PC-9 (cell line): ENCODE measurements at regions not wholly inside any gene's neighbourhood (a gene's known extent, or its start where the extent isn't known, plus 50 kb on each side); places are given as distances from the start of the nearest gene placed in this dataset.

ENCODE experiments used
- BruUV-seq: library from RNA; stranded (reverse); fragments of 400-500 nt; replicated peaks from 2 replicates; lab custom pipeline; 2021; lab: Mats Ljungman, UMichigan
- CTCF ChIA-PET: fragments of 300-600 bp; sonication (Branson Sonifier 250); formaldehyde crosslinking; loops from one replicate; lab custom pipeline; 2022; ENCODE audit warnings: antibody characterized with exemption; lab: Charles Lee
- POLR2A ChIA-PET: fragments of 300-600 bp; sonication (Branson Sonifier 250); formaldehyde crosslinking; loops from one replicate; lab custom pipeline; 2022; ENCODE audit warnings: antibody characterized with exemption; ENCODE audit not compliant: unreplicated experiment; lab: Charles Lee
- DNase-seq, 2 experiments: peaks; one replicate each; pipeline versions ENCODE4 v3.0.0 to v3.0.0-alpha.2; 2015 to 2022; ENCODE audit warnings: mixed read lengths in 1 of 2
- H2AFZ ChIP-seq: fragments of 200-600 bp; sonication (generic); 2 replicates; pipeline ENCODE4 v1.8.1; 2017; ENCODE audit warnings: antibody characterized with exemption
- H3F3A ChIP-seq: fragments of 200-600 bp; sonication (generic); 2 replicates; pipeline ENCODE4 v1.8.1; 2017; ENCODE audit warnings: antibody characterized with exemption, mild to moderate bottlenecking, low read depth; ENCODE audit not compliant: insufficient read depth
- H3K27ac ChIP-seq: fragments of 200-600 bp; sonication (generic); 2 replicates; pipeline ENCODE4 v1.6.1; 2016; ENCODE audit warnings: mixed run types
- H3K27me3 ChIP-seq: fragments of 200-600 bp; sonication (generic); 2 replicates; pipeline ENCODE4 v1.6.1; 2016; ENCODE audit warnings: low read depth, mixed run types; ENCODE audit not compliant: insufficient read depth
- H3K36me3 ChIP-seq: fragments of 200-600 bp; sonication (generic); 2 replicates; pipeline ENCODE4 v1.6.1; 2016; ENCODE audit warnings: low read depth, mixed run types
- H3K4me1 ChIP-seq: fragments of 200-600 bp; sonication (generic); replicated peaks from 2 replicates; pipeline ENCODE4 v1.6.1; 2016; ENCODE audit warnings: mixed run types; ENCODE audit not compliant: insufficient read depth
- H3K4me2 ChIP-seq: fragments of 200-600 bp; sonication (generic); 2 replicates; pipeline ENCODE4 v1.6.1; 2017; ENCODE audit warnings: mixed run types
- H3K4me3 ChIP-seq: fragments of 200-600 bp; sonication (generic); 2 replicates; pipeline ENCODE4 v1.6.1; 2016; ENCODE audit warnings: mixed run types
- H3K79me2 ChIP-seq: fragments of 200-600 bp; sonication (generic); 2 replicates; pipeline ENCODE4 v1.6.1; 2017; ENCODE audit warnings: low read depth, mixed run types
- H3K9me2 ChIP-seq: fragments of 200-600 bp; sonication (generic); 2 replicates; pipeline ENCODE4 v1.8.1; 2017; ENCODE audit warnings: mild to moderate bottlenecking; ENCODE audit not compliant: insufficient read depth
- H3K9me3 ChIP-seq: fragments of 200-600 bp; sonication (generic); 2 replicates; pipeline ENCODE4 v1.8.1; 2016; ENCODE audit warnings: low read depth; ENCODE audit not compliant: insufficient read depth
- H4K20me1 ChIP-seq: fragments of 200-600 bp; sonication (generic); 2 replicates; pipeline ENCODE4 v1.8.1; 2017; ENCODE audit not compliant: insufficient read depth
- EZH2 ChIP-seq: fragments of 200-600 bp; sonication (generic); IDR thresholded peaks from 2 replicates; pipeline ENCODE4 v1.8.0; 2017; ENCODE audit warnings: antibody characterized with exemption, low read depth
- intact Hi-C: fragments of 100-400 bp; cut with micrococcal nuclease; formaldehyde crosslinking; loops from one replicate; pipeline ENCODE4 v1.10.0; 2022; ENCODE audit not compliant: unreplicated experiment
- TF ChIP-seq, protein P1 (sequence below): fragments of 200-600 bp; sonication (generic); conservative IDR thresholded peaks from 2 replicates; pipeline ENCODE4 v1.6.1; 2017; ENCODE audit warnings: mixed run types, antibody characterized with exemption, mild to moderate bottlenecking, moderate library complexity

DNA sequence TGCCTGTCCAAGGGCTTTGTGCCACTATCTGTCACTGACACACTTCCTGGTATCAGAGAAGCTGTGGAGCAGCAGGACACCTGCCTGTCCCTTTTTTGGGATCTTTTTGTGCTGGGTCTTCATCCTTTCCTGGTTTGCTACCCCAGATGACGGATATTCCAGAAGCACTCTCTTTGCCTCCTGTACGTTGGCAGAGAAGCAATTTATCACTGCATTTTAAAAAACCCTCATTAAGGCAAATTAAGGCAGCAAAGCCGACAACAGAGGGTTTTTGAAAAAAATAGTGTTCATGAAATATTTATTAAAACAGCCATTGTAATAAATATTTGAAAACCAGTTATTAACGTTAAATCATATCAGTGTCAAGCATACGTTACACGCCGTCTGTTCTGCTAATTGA is 209.6 kb upstream of the NTM start:
- H3K4me2 ChIP-seq, result no peak overlapping the region
- H3K79me2 ChIP-seq, result no peaks in the 10 kb centered on the region
- no peak for DNase-seq
- ChIA-PET CTCF (no interaction called here), POLR2A (no interaction called here)
- no peak overlapping the region for H3K4me3 ChIP-seq
- H3K36me3 ChIP-seq, result no peaks in the 10 kb centered on the region
- no peaks in the 10 kb centered on the region for H3K9me2 ChIP-seq
- no peaks in the 10 kb centered on the region for H4K20me1 ChIP-seq
- no peak overlapping the region for H3K27ac ChIP-seq
- H3K4me1 ChIP-seq, result no peaks in the 10 kb centered on the region
- BruUV-seq, result no TSS peak
- intact Hi-C loops, result no loop called here
- no peaks in the 10 kb centered on the region for H3K9me3 ChIP-seq
- no peak for TF ChIP-seq EZH2
- TF ChIP-seq, protein P1, sequence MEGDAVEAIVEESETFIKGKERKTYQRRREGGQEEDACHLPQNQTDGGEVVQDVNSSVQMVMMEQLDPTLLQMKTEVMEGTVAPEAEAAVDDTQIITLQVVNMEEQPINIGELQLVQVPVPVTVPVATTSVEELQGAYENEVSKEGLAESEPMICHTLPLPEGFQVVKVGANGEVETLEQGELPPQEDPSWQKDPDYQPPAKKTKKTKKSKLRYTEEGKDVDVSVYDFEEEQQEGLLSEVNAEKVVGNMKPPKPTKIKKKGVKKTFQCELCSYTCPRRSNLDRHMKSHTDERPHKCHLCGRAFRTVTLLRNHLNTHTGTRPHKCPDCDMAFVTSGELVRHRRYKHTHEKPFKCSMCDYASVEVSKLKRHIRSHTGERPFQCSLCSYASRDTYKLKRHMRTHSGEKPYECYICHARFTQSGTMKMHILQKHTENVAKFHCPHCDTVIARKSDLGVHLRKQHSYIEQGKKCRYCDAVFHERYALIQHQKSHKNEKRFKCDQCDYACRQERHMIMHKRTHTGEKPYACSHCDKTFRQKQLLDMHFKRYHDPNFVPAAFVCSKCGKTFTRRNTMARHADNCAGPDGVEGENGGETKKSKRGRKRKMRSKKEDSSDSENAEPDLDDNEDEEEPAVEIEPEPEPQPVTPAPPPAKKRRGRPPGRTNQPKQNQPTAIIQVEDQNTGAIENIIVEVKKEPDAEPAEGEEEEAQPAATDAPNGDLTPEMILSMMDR, result no peak
- peaks cover 91% of the 10 kb centered on the region for H3K27me3 ChIP-seq
- H3F3A ChIP-seq, result no peaks in the 10 kb centered on the region
- H2AFZ ChIP-seq, result no peak overlapping the region

DNA sequence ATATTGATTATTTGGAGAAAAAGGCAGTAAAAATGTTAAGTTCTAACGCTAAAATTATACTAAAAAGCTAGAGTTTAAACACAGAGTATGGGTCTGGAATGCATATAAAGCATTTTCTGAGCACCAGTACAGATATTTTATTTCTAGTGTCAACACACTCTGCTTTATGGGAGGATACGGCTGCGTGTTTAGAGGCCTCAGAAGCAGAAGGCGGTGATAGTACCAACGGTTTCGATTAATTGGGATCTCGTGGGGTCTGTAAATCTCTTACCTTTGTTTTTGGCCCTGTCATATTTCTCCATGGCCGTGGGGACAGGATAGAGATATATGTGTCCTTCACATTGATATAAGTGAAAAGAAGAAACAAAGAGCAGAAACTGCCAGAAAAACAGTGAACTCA is 206.8 kb upstream of the NTM start:
- ChIA-PET CTCF (interaction anchor here (0.5 kb wide), 1 partner anchor 140 kb away, joined by 3 read pairs; no protein-coding TSS in a partner anchor), POLR2A (no interaction called here)
- no peaks in the 10 kb centered on the region for H3K79me2 ChIP-seq
- no peaks in the 10 kb centered on the region for H3K36me3 ChIP-seq
- peaks cover 83% of the 10 kb centered on the region for H3K27me3 ChIP-seq
- H3K4me1 ChIP-seq, result no peaks in the 10 kb centered on the region
- intact Hi-C loops, result no loop called here
- DNase-seq, result no peak
- no peaks in the 10 kb centered on the region for H3K9me3 ChIP-seq
- TF ChIP-seq, protein P1, result no peak
- no peak for TF ChIP-seq EZH2
- H4K20me1 ChIP-seq, result no peaks in the 10 kb centered on the region
- no peak overlapping the region for H3K27ac ChIP-seq
- no peak overlapping the region for H3K4me3 ChIP-seq
- BruUV-seq, result no TSS peak
- H2AFZ ChIP-seq, result no peak overlapping the region
- H3F3A ChIP-seq, result no peaks in the 10 kb centered on the region
- no peak overlapping the region for H3K4me2 ChIP-seq
- no peaks in the 10 kb centered on the region for H3K9me2 ChIP-seq

DNA sequence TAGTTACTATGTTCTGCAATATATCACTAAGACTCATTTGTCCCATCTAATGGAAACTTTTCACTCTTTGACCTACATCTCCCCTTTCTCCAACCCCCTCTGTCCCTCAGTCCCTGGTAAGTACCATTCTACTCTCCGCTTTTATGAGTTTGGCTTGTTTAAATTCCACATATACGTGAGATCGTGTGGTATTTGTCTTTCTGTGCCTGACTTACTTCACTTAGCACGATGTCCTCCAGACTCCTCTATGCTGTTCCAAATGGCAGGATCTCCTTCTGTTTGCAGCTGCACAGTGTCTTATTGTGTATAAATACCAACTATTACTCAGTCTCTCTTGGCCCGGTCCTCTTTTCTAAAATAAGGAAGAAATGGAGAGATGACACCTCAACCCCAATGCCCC is 205.4 kb upstream of the NTM start:
- no peak for DNase-seq
- TF ChIP-seq, protein P1, result no peak
- no peak for TF ChIP-seq EZH2
- Histone ChIP-seq H3K9me3 (no peaks in the 10 kb centered on the region), H3K9me2 (no peaks in the 10 kb centered on the region), H4K20me1 (no peaks in the 10 kb centered on the region), H3K27ac (no peak overlapping the region), H3K4me2 (no peak overlapping the region), H3K79me2 (no peaks in the 10 kb centered on the region), H2AFZ (no peak overlapping the region), H3K4me1 (no peaks in the 10 kb centered on the region), H3K36me3 (no peaks in the 10 kb centered on the region), H3K4me3 (no peak overlapping the region), H3K27me3 (peaks cover 85% of the 10 kb centered on the region), H3F3A (no peaks in the 10 kb centered on the region)
- BruUV-seq, result no TSS peak
- intact Hi-C loops, result no loop called here
- ChIA-PET POLR2A (no interaction called here), CTCF (no interaction called here)
